Daoy (cell line): ENCODE measurements at regions not wholly inside any gene's neighbourhood (a gene's known extent, or its start where the extent isn't known, plus 50 kb on each side); places are given as distances from the start of the nearest gene placed in this dataset.

ENCODE experiments used
- DNase-seq: peaks from one replicate; pipeline ENCODE4 v3.0.0-alpha.2; 2015; ENCODE audit warnings: low read depth

- DNase-seq = no peak
Observed at GRCh38 chr13:73222627-73223305, 164.0 kb downstream of the KLF5 start.

GRCh38 chr13:73220966-73221720 is 162.3 kb downstream of the KLF5 start:
- DNase-seq = no peak

- DNase-seq = no peak
Observed at GRCh38 chr13:73218181-73218580, 159.4 kb downstream of the KLF5 start.

GRCh38 chr13:73216381-73216831 is 157.6 kb downstream of the KLF5 start:
- DNase-seq = no peak

- no peak for DNase-seq
Observed at GRCh38 chr13:73215823-73216222, 157.0 kb downstream of the KLF5 start.

- DNase-seq = no peak
Observed at GRCh38 chr13:73212482-73212881, 153.7 kb downstream of the KLF5 start.

DNA sequence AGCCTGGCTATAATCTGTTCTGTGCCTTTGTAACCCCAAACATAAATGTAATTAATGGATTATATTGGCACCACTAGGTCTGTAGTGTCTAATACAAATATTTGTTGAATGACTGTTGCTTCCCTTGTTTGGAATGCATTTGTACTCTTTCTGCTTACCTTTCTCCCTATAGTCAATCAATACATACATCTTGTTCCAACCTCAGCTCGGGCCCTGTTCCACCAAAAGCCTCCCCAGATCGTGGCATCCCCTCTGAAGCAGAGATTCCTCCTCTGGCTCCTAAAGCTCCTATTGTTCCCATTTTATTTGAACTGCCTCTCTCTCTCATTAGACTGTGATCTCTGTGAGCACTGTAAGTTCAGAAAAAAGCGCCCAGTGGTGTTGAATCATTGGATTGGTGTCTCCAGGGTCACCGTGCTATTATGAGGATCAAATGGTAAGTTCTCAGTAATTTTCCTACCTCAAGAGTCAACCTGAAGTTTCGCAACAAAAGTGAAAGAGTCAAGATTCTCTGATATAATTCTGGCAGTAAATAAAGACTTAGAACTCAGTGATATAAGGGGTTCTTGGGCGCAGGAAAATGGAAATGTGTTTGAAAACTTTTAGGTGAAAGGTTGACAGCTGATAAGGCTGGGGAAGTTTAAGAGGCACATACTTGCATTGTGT is 151.5 kb downstream of the KLF5 start:
- no peak for DNase-seq

DNA sequence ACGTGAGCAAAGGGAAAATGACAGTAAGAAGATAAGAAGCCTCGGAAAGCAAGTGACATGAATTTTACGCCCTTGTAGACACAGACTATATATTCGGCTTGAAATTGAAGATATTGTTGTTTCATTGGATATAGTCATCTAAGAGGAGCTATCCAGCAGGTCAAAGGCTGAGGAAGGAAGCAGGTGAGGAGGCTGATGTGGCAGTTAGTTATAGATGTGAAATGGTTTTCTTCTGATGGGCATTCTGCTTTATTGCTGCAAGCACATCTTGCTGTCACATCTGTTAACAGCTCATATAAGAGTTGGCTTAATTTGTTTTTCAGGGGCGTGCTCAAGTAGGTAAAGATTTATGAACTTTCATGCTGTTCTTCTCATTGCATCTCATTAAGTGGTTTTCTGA is 146.1 kb downstream of the KLF5 start:
- no peak for DNase-seq

DNA sequence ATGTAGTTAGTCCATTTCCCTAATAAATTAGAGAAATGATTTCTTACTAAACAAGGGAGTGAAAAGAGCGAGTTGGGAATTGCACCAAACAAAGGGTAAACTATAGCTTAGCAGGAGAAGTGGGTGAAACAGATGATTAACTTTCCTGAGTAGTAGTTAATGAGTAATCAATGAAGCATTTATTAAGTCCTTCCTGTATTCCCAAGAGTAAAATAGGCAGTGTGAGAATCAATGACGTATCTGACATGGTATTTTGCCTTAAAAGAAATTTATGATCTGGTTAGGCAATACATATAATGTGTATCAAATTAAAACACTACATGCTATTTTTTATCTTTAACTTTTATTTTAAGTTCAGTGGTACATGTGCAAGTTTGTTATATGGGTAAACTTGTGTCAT is 142.8 kb downstream of the KLF5 start:
- DNase-seq = no peak

DNA sequence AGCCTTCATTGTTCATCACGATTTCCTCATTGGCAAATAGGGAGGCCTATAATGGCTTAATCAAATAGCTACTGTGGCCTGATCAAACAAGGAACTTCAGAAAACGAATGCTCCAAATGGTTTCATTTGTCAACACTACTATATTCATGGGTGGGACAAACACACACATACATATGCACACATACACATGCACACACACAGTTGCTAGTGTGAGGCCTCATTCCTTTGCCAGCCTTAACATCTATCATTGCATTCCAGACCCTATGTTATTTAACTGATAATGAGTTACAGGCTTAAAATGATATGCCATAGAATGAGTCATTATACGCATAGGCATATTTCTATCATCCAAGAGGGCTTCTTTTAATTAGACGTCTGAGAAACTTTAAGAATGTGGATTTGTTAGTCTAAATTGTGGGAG is 140.2 kb downstream of the KLF5 start:
- no peak for DNase-seq

GRCh38 chr13:73195091-73195490 is 136.3 kb downstream of the KLF5 start:
- no peak for DNase-seq

DNA sequence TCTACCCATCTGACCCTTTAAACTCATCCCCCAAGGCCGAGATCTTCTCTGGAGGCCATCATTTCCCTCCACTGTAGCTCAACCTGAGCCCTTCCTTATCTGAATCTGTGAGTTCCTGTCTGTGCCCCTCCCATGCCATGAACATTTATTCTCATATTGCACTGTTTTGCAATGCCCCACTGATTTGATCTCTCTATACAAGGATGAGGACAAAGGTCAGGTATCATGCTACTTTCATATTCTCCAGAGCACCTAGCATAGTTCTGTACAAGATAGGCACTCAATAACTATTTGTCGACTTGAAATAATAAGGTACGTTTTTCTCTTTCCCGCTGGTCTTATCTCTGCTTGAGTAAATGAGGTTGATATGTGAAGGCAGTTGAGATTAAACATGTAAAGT is 135.5 kb downstream of the KLF5 start:
- DNase-seq = no peak

DNA sequence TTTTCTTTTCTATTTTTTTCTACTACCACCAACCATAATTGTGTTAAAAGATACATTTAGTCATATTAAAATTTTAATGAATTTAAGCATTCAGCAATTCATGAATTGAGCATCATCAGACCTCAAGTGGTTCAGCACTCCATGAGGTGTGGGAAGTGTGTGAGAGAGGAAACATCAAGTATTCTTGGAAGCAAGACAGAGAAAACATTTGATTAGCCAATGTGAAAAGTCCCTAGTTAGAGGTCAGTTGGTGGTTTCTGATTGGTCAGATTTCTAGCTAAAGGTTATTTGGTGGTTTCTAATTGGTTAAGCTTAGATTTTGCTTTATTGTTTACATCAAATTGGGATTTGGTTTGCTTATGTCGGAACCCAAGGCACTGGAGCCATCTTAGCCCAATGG is 134.7 kb downstream of the KLF5 start:
- no peak for DNase-seq

GRCh38 chr13:73190477-73190876 is 131.7 kb downstream of the KLF5 start:
- no peak for DNase-seq

DNA sequence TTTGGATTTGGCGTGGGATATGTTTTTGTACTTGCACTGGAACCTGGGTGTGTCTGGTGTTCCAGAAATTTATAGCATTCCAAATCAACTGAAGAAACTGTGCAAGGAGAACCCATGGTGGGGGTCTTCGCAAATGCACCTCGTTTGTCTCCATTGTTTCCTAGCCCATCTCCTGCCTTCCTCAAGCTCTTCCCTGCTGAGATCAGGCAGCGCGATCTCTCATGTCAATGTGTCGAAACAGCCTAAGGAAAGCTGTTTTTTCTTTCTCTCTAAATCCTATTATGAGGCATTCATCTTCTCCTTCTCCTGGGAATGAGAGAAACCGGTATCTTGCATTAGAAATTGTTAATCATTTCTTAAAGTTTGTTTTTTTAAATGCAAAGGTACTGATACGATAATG is 131.0 kb downstream of the KLF5 start:
- no peak for DNase-seq

DNA sequence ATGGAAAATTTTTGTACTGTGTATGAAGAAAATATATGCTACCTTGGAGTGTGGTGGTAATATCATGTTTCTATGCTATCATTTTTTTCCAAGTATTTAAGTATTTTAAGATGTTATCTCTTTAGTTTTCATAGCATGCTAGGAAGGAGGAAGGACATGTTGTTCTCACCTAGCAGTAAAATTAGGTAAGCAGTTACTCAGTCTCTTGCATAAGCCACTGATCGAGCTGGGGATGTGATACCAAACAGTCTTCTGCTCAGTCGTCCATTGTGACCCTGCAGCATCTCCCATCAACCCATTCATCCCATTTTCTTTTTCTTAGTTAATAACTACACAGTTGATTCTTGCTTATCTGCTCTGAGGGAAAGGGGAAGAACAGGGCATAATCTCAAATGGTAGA is 130.6 kb downstream of the KLF5 start:
- no peak for DNase-seq

- DNase-seq = no peak
Observed at GRCh38 chr13:73187106-73187505, 128.3 kb downstream of the KLF5 start.

DNA sequence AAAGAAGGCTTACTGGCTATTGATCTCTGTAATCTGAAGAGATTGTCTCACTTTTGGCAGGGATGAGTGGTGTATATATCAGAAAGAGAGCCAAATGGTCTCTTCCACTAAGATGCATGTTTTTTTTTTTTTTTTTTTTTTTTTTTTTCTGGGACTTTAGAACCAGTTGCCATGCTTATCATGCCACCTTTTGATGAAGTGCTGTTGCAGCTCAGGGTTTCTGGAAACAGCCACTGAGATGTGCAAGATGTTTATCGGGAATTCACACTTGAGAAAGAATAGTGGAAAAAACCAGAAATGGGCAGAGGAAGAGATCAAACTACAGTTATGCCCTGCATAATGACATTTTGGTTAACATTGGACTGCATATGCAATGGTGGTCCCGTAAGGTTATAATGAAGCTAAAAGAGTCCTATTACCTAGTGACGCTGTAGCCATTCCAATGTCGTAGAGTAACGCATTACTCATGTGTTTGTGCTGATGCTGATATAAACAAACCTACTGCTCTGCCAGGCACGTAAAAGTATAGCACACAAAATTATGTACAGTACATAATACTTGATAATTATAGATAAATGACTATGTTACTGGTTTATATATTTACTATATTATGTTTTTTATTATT is 121.0 kb downstream of the KLF5 start:
- DNase-seq = no peak

DNA sequence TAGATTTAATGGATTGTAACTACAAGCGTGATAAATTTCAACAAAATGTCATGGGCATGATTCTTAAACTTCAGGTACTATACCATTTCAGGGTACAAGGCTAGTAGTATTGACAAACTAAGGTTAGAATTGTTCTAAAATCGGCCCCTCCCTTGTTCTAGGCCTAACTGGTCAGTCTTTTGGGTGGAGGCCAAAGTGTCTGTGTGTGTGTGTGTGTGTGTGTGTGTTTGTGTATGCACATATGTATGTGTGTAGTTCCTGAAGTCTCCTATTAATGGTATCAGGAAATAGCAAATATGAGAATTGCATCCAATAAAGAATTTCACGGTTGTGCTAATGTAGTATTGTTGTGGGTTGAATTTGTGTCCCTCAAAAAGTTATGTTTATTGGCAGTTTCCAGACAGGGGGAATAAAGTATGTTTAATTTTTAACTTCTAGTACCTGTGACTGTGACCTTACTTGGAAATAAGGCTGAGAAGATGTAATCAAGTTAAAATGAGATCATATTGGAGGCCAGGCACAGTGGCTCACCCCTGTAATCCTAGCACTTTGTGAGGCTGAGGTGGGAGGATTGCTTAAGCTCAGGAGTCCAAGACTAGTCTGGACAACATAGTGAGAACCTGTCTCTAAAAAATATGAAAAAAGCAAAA is 119.2 kb downstream of the KLF5 start:
- no peak for DNase-seq

- DNase-seq = no peak
Observed at GRCh38 chr13:73177017-73177416, 118.2 kb downstream of the KLF5 start.

DNA sequence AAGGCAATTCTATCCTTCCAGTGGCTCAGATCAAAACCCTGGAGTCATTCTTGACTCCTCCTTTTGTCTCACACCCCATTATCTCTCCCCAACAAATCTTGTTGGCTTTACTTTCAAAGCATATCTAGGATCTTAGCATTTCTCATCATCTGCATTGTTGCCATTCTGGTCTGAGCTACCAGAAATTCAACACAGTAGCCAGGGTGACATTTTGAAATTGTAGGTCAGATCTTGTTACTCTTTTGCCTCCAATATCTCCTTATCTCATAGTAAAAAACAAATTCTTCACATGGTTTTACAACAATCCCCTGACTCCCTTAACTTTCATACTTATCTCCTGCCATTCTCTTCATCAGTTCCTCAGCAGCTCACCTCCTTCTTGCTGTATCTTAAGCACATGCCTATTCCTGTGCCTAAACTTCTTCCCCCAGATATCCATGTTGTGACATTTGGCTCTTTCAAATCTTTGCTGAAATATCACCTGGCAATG is 115.8 kb downstream of the KLF5 start:
- DNase-seq = no peak

- no peak for DNase-seq
Observed at GRCh38 chr13:73173279-73173811, 114.5 kb downstream of the KLF5 start.
